HEK293 (cell line): ENCODE measurements at regions not wholly inside any gene's neighbourhood (a gene's known extent, or its start where the extent isn't known, plus 50 kb on each side); places are given as distances from the start of the nearest gene placed in this dataset.

Experiments
- CTCF ChIA-PET: fragments of 350-600 bp; formaldehyde crosslinking; extraction: SDS; loops from one replicate; lab custom pipeline; 2021; ENCODE audit warnings: antibody characterized with exemption; lab: Yijun Ruan, JAX
- POLR2A ChIA-PET: fragments of 300-600 bp; formaldehyde crosslinking; extraction: SDS; loops from one replicate; lab custom pipeline; 2020; ENCODE audit warnings: antibody characterized with exemption, inconsistent platforms; lab: Yijun Ruan, JAX
- H3K27ac ChIP-seq: fragments of 200-500 bp; sonication (Bioruptor generic); 2 replicates; pipeline ENCODE4 v1.5.1; 2014; ENCODE audit warnings: low read depth, low read length, control low read depth, inconsistent platforms; ENCODE audit errors: extremely low read depth
- H3K36me3 ChIP-seq, 2 experiments: fragments of 200-500 bp in 1 of 2; sonication (Bioruptor generic) in 1 of 2; 1 replicate in 1 of 2; 2 replicates in 1 of 2; pipeline ENCODE4 v1.5.1; 2014 to 2017; ENCODE audit warnings: inconsistent platforms in 2 of 2, low read length in 2 of 2; ENCODE audit not compliant: control insufficient read depth in 2 of 2, insufficient read depth in 1 of 2
- H3K4me1 ChIP-seq: fragments of 200-500 bp; sonication (Bioruptor generic); 2 replicates; pipeline ENCODE4 v1.5.1; 2014; ENCODE audit warnings: mild to moderate bottlenecking, low read length, inconsistent platforms; ENCODE audit not compliant: control insufficient read depth, insufficient read depth
- H3K4me3 ChIP-seq: 2 replicates; pipeline ENCODE4 v1.5.1; 2011; ENCODE audit warnings: low read depth, mild to moderate bottlenecking, control low read depth, low read length, moderate library complexity
- H3K9me3 ChIP-seq: fragments of 200-500 bp; sonication (Bioruptor generic); 2 replicates; pipeline ENCODE4 v1.5.1; 2014; ENCODE audit warnings: low read depth, low read length, inconsistent platforms; ENCODE audit not compliant: control insufficient read depth, insufficient read depth
- FEZF1 ChIP-seq: fragments of 450-650 bp; formaldehyde crosslinking; IDR thresholded peaks from 2 replicates; pipeline ENCODE4 v1.5.1; 2016; ENCODE audit warnings: missing biosample characterization, missing genetic modification characterization
- GLIS1 ChIP-seq: fragments of 450-650 bp; formaldehyde crosslinking; IDR thresholded peaks from 2 replicates; pipeline ENCODE4 v1.5.1; 2016; ENCODE audit warnings: missing biosample characterization, missing genetic modification characterization
- KLF10 ChIP-seq: fragments of 450-650 bp; IDR thresholded peaks from 2 replicates; pipeline ENCODE4 v1.5.1; 2018; ENCODE audit warnings: missing biosample characterization, mild to moderate bottlenecking, missing genetic modification characterization
- KLF16 ChIP-seq: fragments of 450-650 bp; formaldehyde crosslinking; IDR thresholded peaks from 2 replicates; pipeline ENCODE4 v1.5.1; 2017; ENCODE audit warnings: missing biosample characterization, missing genetic modification characterization
- ZFP37 ChIP-seq: fragments of 450-650 bp; formaldehyde crosslinking; IDR thresholded peaks from 2 replicates; pipeline ENCODE4 v1.5.1; 2016; ENCODE audit warnings: missing biosample characterization, missing genetic modification characterization
- ZNF10 ChIP-seq: fragments of 450-650 bp; formaldehyde crosslinking; IDR thresholded peaks from 2 replicates; pipeline ENCODE4 v1.5.1; 2017; ENCODE audit warnings: missing biosample characterization, missing genetic modification characterization
- ZNF133 ChIP-seq: fragments of 450-650 bp; formaldehyde crosslinking; IDR thresholded peaks from 2 replicates; pipeline ENCODE4 v1.5.1; 2016; ENCODE audit warnings: missing biosample characterization, missing genetic modification characterization
- ZNF23 ChIP-seq: fragments of 450-650 bp; formaldehyde crosslinking; IDR thresholded peaks from 2 replicates; pipeline ENCODE4 v1.5.1; 2016; ENCODE audit warnings: missing biosample characterization, missing genetic modification characterization, borderline replicate concordance
- ZNF280C ChIP-seq: fragments of 450-650 bp; formaldehyde crosslinking; IDR thresholded peaks from 2 replicates; pipeline ENCODE4 v1.5.1; 2016; ENCODE audit warnings: missing biosample characterization, missing genetic modification characterization
- ZNF37A ChIP-seq: fragments of 450-650 bp; IDR thresholded peaks from 2 replicates; pipeline ENCODE4 v1.5.1; 2018; ENCODE audit warnings: missing biosample characterization, missing genetic modification characterization
- ZNF654 ChIP-seq: fragments of 450-650 bp; formaldehyde crosslinking; IDR thresholded peaks from 2 replicates; pipeline ENCODE4 v1.5.1; 2016; ENCODE audit warnings: low read depth, missing biosample characterization, missing genetic modification characterization
- ZNF843 ChIP-seq: fragments of 450-650 bp; formaldehyde crosslinking; IDR thresholded peaks from 2 replicates; pipeline ENCODE4 v1.5.1; 2016; ENCODE audit warnings: missing biosample characterization, missing genetic modification characterization
- ZSCAN30 ChIP-seq: fragments of 450-650 bp; IDR thresholded peaks from 2 replicates; pipeline ENCODE4 v1.5.1; 2018; ENCODE audit warnings: missing biosample characterization, mild to moderate bottlenecking, missing genetic modification characterization, moderate library complexity
- TF ChIP-seq, protein P1 (sequence below): fragments of 450-650 bp; formaldehyde crosslinking; IDR thresholded peaks from 2 replicates; pipeline ENCODE4 v1.5.1; 2017; ENCODE audit warnings: missing biosample characterization, missing genetic modification characterization
- TF ChIP-seq, protein P2 (sequence below): fragments of 450-650 bp; formaldehyde crosslinking; IDR thresholded peaks from 2 replicates; pipeline ENCODE4 v1.5.1; 2016; ENCODE audit warnings: missing biosample characterization, missing genetic modification characterization
- TF ChIP-seq, protein P3 (sequence below): fragments of 450-650 bp; formaldehyde crosslinking; IDR thresholded peaks from 2 replicates; pipeline ENCODE4 v1.5.1; 2016; ENCODE audit warnings: missing biosample characterization, missing genetic modification characterization

GRCh38 chr7:34486371-34486770 is 171.6 kb upstream of the NPSR1 start (continued):
- TF ChIP-seq, protein P1, sequence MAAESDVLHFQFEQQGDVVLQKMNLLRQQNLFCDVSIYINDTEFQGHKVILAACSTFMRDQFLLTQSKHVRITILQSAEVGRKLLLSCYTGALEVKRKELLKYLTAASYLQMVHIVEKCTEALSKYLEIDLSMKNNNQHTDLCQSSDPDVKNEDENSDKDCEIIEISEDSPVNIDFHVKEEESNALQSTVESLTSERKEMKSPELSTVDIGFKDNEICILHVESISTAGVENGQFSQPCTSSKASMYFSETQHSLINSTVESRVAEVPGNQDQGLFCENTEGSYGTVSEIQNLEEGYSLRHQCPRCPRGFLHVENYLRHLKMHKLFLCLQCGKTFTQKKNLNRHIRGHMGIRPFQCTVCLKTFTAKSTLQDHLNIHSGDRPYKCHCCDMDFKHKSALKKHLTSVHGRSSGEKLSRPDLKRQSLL (tag by site-specific recombination): no peak
- no peak for TF ChIP-seq ZNF654

- H3K4me1 ChIP-seq: no peaks in the 10 kb centered on the region
- POLR2A ChIA-PET: no interaction called here
- TF ChIP-seq KLF10 (tag by site-specific recombination) (no peak), FEZF1 (tag by site-specific recombination) (no peak)
- TF ChIP-seq, protein P2, sequence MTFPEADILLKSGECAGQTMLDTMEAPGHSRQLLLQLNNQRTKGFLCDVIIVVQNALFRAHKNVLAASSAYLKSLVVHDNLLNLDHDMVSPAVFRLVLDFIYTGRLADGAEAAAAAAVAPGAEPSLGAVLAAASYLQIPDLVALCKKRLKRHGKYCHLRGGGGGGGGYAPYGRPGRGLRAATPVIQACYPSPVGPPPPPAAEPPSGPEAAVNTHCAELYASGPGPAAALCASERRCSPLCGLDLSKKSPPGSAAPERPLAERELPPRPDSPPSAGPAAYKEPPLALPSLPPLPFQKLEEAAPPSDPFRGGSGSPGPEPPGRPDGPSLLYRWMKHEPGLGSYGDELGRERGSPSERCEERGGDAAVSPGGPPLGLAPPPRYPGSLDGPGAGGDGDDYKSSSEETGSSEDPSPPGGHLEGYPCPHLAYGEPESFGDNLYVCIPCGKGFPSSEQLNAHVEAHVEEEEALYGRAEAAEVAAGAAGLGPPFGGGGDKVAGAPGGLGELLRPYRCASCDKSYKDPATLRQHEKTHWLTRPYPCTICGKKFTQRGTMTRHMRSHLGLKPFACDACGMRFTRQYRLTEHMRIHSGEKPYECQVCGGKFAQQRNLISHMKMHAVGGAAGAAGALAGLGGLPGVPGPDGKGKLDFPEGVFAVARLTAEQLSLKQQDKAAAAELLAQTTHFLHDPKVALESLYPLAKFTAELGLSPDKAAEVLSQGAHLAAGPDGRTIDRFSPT: no peak
- H3K4me3 ChIP-seq: no peak overlapping the region
- no peak overlapping the region for H3K27ac ChIP-seq
- H3K36me3 ChIP-seq: no peaks in the 10 kb centered on the region
- H3K9me3 ChIP-seq: no peaks in the 10 kb centered on the region
- CTCF ChIA-PET: no interaction called here
Observed at GRCh38 chr7:34487391-34488115, 170.5 kb upstream of the NPSR1 start.

DNA sequence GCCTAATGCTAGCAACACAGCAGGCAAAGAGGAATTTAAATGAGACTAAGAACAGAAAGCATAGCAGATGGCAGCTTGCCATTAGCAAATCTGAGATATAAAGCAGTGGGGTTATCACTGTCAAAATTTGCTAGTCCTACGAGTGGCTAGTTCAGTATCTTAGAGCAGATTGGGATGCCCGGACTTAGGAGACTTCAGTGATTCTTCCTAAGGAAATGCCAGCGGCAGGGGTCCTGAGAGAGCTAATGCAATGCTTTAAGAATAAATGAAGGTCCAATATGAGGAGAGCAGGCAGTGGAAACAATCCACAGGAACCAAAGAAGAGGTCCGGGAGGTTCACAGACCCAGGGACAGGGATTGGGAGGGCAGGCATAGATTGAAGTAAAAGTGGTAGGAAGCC is 169.3 kb upstream of the NPSR1 start:
- TF ChIP-seq KLF16 (tag by site-specific recombination): no peak
- TF ChIP-seq GLIS1: no peak
- TF ChIP-seq ZNF133 (tag by site-specific recombination): no peak
- no peak for TF ChIP-seq ZNF23
- no peak for TF ChIP-seq ZSCAN30 (tag by site-specific recombination)
- no peak for TF ChIP-seq ZNF10 (tag by site-specific recombination)
- TF ChIP-seq, protein P2: no peak
- no peak for TF ChIP-seq ZNF37A (tag by site-specific recombination)
- TF ChIP-seq, protein P3, sequence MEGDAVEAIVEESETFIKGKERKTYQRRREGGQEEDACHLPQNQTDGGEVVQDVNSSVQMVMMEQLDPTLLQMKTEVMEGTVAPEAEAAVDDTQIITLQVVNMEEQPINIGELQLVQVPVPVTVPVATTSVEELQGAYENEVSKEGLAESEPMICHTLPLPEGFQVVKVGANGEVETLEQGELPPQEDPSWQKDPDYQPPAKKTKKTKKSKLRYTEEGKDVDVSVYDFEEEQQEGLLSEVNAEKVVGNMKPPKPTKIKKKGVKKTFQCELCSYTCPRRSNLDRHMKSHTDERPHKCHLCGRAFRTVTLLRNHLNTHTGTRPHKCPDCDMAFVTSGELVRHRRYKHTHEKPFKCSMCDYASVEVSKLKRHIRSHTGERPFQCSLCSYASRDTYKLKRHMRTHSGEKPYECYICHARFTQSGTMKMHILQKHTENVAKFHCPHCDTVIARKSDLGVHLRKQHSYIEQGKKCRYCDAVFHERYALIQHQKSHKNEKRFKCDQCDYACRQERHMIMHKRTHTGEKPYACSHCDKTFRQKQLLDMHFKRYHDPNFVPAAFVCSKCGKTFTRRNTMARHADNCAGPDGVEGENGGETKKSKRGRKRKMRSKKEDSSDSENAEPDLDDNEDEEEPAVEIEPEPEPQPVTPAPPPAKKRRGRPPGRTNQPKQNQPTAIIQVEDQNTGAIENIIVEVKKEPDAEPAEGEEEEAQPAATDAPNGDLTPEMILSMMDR (tag by site-specific recombination): no peak
- TF ChIP-seq ZNF843 (tag by site-specific recombination): no peak
- no peak for TF ChIP-seq ZNF280C (tag by site-specific recombination)
- TF ChIP-seq ZFP37 (tag by site-specific recombination): no peak
- no peak overlapping the region for H3K27ac ChIP-seq
- ChIA-PET POLR2A (no interaction called here), CTCF (interaction anchor here (0.6 kb wide), 1 partner anchor 1149 kb away, joined by 4 read pairs; no protein-coding TSS in a partner anchor)
- H3K36me3 ChIP-seq: no peaks in the 10 kb centered on the region
- no peaks in the 10 kb centered on the region for H3K4me1 ChIP-seq
- no peak overlapping the region for H3K4me3 ChIP-seq
- H3K9me3 ChIP-seq: no peaks in the 10 kb centered on the region
